OCI-LY7 (cell line): ENCODE measurements at regions not wholly inside any gene's neighbourhood (a gene's known extent, or its start where the extent isn't known, plus 50 kb on each side); places are given as distances from the start of the nearest gene placed in this dataset.

Experiments
- BruUV-seq: library from RNA; stranded (reverse); fragments of 400-500 nt; replicated peaks from 2 replicates; lab custom pipeline; 2021; lab: Mats Ljungman, UMichigan
- CTCF ChIA-PET: fragments of 300-600 bp; sonication (Branson Sonifier 250); formaldehyde crosslinking; loops from one replicate; lab custom pipeline; 2022; ENCODE audit warnings: antibody characterized with exemption; ENCODE audit not compliant: unreplicated experiment; lab: Charles Lee
- POLR2A ChIA-PET: fragments of 300-600 bp; sonication (Branson Sonifier 250); formaldehyde crosslinking; loops from one replicate; lab custom pipeline; 2022; ENCODE audit warnings: antibody characterized with exemption; lab: Charles Lee
- DNase-seq: peaks from one replicate; pipeline ENCODE4 v3.0.0-alpha.2; 2015; ENCODE audit warnings: low spot score
- H2AFZ ChIP-seq: fragments of 200-600 bp; sonication (generic), shearing (Covaris generic); 2 replicates; pipeline ENCODE4 v1.6.1; 2014; ENCODE audit warnings: mild to moderate bottlenecking, antibody characterized with exemption, low read length, moderate library complexity
- H3K27ac ChIP-seq: fragments of 200-600 bp; sonication (generic); 2 replicates; pipeline ENCODE4 v1.5.1; 2014; ENCODE audit warnings: mixed run types, low read depth, mild to moderate bottlenecking, moderate library complexity, low read length, inconsistent platforms; ENCODE audit not compliant: poor library complexity, severe bottlenecking
- H3K36me3 ChIP-seq: fragments of 200-600 bp; sonication (generic); 2 replicates; pipeline ENCODE4 v1.6.1; 2014; ENCODE audit warnings: mild to moderate bottlenecking, antibody characterized with exemption, low read length, moderate library complexity, mixed read lengths; ENCODE audit not compliant: insufficient read depth
- H3K4me1 ChIP-seq: fragments of 200-600 bp; sonication (generic); 2 replicates; pipeline ENCODE4 v1.5.1; 2014; ENCODE audit warnings: mild to moderate bottlenecking, low read length; ENCODE audit not compliant: insufficient read depth, poor library complexity, severe bottlenecking
- H3K4me2 ChIP-seq: fragments of 200-600 bp; sonication (generic); 2 replicates; pipeline ENCODE4 v1.6.1; 2014; ENCODE audit warnings: mild to moderate bottlenecking, low read length
- H3K4me3 ChIP-seq: fragments of 200-600 bp; sonication (generic); 2 replicates; pipeline ENCODE4 v1.5.1; 2014; ENCODE audit warnings: mild to moderate bottlenecking, low read depth, low read length; ENCODE audit not compliant: poor library complexity, severe bottlenecking
- H3K79me2 ChIP-seq: fragments of 200-600 bp; sonication (generic); 2 replicates; pipeline ENCODE4 v1.6.1; 2016; ENCODE audit warnings: low read depth, mild to moderate bottlenecking, low read length, moderate library complexity, mixed read lengths; ENCODE audit not compliant: insufficient read depth
- H3K9me2 ChIP-seq: fragments of 200-600 bp; sonication (generic); 2 replicates; pipeline ENCODE4 v1.6.1; 2016; ENCODE audit warnings: mild to moderate bottlenecking, low read length, mixed read lengths; ENCODE audit not compliant: insufficient read depth
- H3K9me3 ChIP-seq: fragments of 200-600 bp; sonication (generic); 2 replicates; pipeline ENCODE4 v1.6.1; 2014; ENCODE audit warnings: mild to moderate bottlenecking, mixed run types, low read length, mixed read lengths
- H4K20me1 ChIP-seq: fragments of 200-600 bp; sonication (generic); 2 replicates; pipeline ENCODE4 v1.6.1; 2014; ENCODE audit warnings: mild to moderate bottlenecking, antibody characterized with exemption, low read length, moderate library complexity, mixed read lengths; ENCODE audit not compliant: insufficient read depth
- EZH2phosphoT487 ChIP-seq: fragments of 200-600 bp; sonication (generic); IDR thresholded peaks from 2 replicates; pipeline ENCODE4 v1.6.1; 2018; ENCODE audit warnings: low read depth, borderline replicate concordance, mild to moderate bottlenecking, mixed run types, antibody characterized with exemption, low read length, moderate library complexity, mixed read lengths
- intact Hi-C: fragments of 100-400 bp; cut with micrococcal nuclease; formaldehyde crosslinking; loops from one replicate; pipeline ENCODE4 v1.10.0; 2022; ENCODE audit not compliant: unreplicated experiment
- TF ChIP-seq, protein P1 (sequence below): fragments of 200-600 bp; sonication (generic); conservative IDR thresholded peaks from 2 replicates; pipeline ENCODE4 v1.5.1; 2014; ENCODE audit warnings: mild to moderate bottlenecking, antibody characterized with exemption, low read length, moderate library complexity, mixed read lengths

DNA sequence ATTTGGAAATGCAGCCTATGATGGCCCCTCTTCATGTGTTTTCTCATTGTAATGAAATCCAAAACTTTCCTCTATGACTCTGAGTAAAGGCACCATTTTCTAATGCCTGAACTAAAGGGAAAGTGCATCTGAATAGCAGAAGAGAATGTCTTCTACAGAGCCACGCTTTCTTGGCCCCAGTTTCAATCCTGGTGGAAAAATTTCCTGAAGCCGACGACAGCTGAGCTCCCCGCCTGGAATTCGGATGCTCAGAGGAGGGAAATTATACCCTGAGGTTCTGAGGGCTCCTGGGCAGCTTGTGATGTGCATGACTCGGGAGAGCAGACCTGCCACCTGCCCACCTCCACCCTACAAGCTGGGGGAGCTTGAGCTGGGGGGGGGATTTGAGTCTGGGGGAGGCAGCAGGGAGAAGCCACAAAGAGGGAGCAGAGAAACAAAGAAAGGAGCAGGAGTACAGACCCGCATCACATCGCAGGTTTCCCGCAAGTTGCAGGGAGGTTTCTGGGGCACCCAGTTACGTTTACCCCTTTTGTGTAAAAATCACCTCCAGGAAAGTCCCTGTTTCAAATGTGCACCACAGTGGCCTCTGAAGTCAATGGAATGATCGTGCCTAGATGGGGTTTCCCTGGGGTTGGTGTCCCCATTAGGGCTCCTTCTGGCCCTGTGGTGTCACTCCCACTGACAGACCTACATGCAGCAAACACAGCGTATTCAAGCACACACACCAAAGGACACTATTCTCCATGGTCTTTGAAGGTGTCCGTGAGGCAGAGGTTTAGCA, 145.6 kb upstream of the RBPJ start:
- Histone ChIP-seq H2AFZ (no peak overlapping the region), H3K4me2 (no peak overlapping the region), H3K9me3 (no peaks in the 10 kb centered on the region), H3K4me3 (no peak overlapping the region), H4K20me1 (no peaks in the 10 kb centered on the region), H3K9me2 (no peaks in the 10 kb centered on the region), H3K36me3 (no peaks in the 10 kb centered on the region), H3K79me2 (no peaks in the 10 kb centered on the region), H3K27ac (no peak overlapping the region), H3K4me1 (no peaks in the 10 kb centered on the region)
- intact Hi-C loops, result no loop called here
- no peak for DNase-seq
- ChIA-PET POLR2A (interaction anchor here (0.6 kb wide), 1 partner anchor 35 kb away, joined by 3 read pairs; no protein-coding TSS in a partner anchor), CTCF (no interaction called here)
- no TSS peak for BruUV-seq
- TF ChIP-seq, protein P1, sequence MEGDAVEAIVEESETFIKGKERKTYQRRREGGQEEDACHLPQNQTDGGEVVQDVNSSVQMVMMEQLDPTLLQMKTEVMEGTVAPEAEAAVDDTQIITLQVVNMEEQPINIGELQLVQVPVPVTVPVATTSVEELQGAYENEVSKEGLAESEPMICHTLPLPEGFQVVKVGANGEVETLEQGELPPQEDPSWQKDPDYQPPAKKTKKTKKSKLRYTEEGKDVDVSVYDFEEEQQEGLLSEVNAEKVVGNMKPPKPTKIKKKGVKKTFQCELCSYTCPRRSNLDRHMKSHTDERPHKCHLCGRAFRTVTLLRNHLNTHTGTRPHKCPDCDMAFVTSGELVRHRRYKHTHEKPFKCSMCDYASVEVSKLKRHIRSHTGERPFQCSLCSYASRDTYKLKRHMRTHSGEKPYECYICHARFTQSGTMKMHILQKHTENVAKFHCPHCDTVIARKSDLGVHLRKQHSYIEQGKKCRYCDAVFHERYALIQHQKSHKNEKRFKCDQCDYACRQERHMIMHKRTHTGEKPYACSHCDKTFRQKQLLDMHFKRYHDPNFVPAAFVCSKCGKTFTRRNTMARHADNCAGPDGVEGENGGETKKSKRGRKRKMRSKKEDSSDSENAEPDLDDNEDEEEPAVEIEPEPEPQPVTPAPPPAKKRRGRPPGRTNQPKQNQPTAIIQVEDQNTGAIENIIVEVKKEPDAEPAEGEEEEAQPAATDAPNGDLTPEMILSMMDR, result no peak
- no peak for TF ChIP-seq EZH2phosphoT487

DNA sequence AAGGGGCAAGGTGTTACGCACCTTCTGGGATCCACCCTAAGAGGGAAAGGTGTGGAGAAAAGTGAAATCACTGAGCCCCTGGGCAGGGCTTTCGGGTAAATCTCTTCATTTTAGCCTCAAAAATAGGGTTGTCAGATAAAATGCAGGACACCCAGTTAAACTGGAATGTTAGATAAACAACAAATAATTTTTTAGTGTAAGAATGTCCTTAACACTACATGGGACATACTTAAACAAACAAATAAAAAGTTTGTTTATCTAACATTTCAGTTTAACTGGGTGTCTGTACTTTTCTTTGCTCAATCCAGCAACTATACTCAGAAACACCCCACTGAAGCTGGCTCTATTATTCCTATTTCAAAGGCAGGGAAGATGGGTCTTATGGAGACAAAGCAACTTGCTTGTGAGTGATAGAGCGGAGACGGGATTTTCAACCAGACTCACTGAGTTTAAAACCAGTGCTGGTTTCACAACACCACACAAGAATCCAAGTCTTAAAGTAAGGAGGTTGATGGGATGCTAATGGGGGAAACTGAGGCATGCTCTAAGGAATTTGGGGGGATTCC, 144.8 kb upstream of the RBPJ start:
- Histone ChIP-seq H3K4me1 (no peaks in the 10 kb centered on the region), H3K27ac (no peak overlapping the region), H3K4me3 (no peak overlapping the region), H3K36me3 (no peaks in the 10 kb centered on the region), H3K4me2 (no peak overlapping the region), H3K9me3 (no peaks in the 10 kb centered on the region), H2AFZ (no peak overlapping the region), H3K9me2 (no peaks in the 10 kb centered on the region), H4K20me1 (no peaks in the 10 kb centered on the region), H3K79me2 (no peaks in the 10 kb centered on the region)
- CTCF ChIA-PET, result no interaction called here
- no peak for DNase-seq
- BruUV-seq, result no TSS peak
- POLR2A ChIA-PET, result interaction anchor here (0.6 to 1.2 kb wide), 2 partner anchors 19 to 559 kb away, joined by 5 read pairs; no protein-coding TSS in a partner anchor
- intact Hi-C loops, result no loop called here
- TF ChIP-seq EZH2phosphoT487, result no peak
- TF ChIP-seq, protein P1, result no peak
